Dendritic cell treated with granulocyte-macrophage colony-stimulating factor and Interleukin-4, amounts not matched to agents 40 ng/mL and 50 ng/mL, for 4 days (primary cell): ENCODE measurements at regions not wholly inside any gene's neighbourhood (a gene's known extent, or its start where the extent isn't known, plus 50 kb on each side); places are given as distances from the start of the nearest gene placed in this dataset.

Experiments used
- H3K27ac Mint-ChIP-seq: one replicate; pipeline ENCODE4 v1.8.0; 2022; ENCODE audit warnings: mild to moderate bottlenecking, mixed read lengths
- H3K27me3 Mint-ChIP-seq: one replicate; pipeline ENCODE4 v1.8.0; 2022; ENCODE audit warnings: mild to moderate bottlenecking, mixed read lengths
- H3K36me3 Mint-ChIP-seq: one replicate; pipeline ENCODE4 v1.8.0; 2022; ENCODE audit warnings: low read depth, mixed read lengths
- H3K4me1 Mint-ChIP-seq: one replicate; pipeline ENCODE4 v1.8.0; 2022; ENCODE audit warnings: low read depth, mixed read lengths
- H3K4me3 Mint-ChIP-seq: one replicate; pipeline ENCODE4 v1.8.0; 2022; ENCODE audit warnings: mild to moderate bottlenecking, moderate library complexity, mixed read lengths
- H3K9me3 Mint-ChIP-seq: one replicate; pipeline ENCODE4 v1.8.0; 2022; ENCODE audit warnings: mixed read lengths
- intact Hi-C: fragments of 100-400 bp; cut with micrococcal nuclease; formaldehyde crosslinking; loops from one replicate; pipeline ENCODE4 v1.15.0; 2022

GRCh38 chr16:86143666-86144065, 244.7 kb downstream of the IRF8 start:
- H3K9me3 Mint-ChIP-seq = no peaks in the 10 kb centered on the region
- H3K36me3 Mint-ChIP-seq = no peaks in the 10 kb centered on the region
- intact Hi-C loops = no loop called here
- no peak overlapping the region for H3K27ac Mint-ChIP-seq
- H3K4me1 Mint-ChIP-seq = no peaks in the 10 kb centered on the region
- H3K27me3 Mint-ChIP-seq = peaks cover 6% of the 10 kb centered on the region
- H3K4me3 Mint-ChIP-seq = no peak overlapping the region

GRCh38 chr16:86145669-86146068, 246.7 kb downstream of the IRF8 start:
- peaks cover 9% of the 10 kb centered on the region for H3K27me3 Mint-ChIP-seq
- H3K9me3 Mint-ChIP-seq = no peaks in the 10 kb centered on the region
- no peaks in the 10 kb centered on the region for H3K4me1 Mint-ChIP-seq
- no peak overlapping the region for H3K4me3 Mint-ChIP-seq
- H3K36me3 Mint-ChIP-seq = no peaks in the 10 kb centered on the region
- H3K27ac Mint-ChIP-seq = no peak overlapping the region
- intact Hi-C loops = no loop called here

- no peaks in the 10 kb centered on the region for H3K4me1 Mint-ChIP-seq
- H3K4me3 Mint-ChIP-seq = no peak overlapping the region
- peaks cover 17% of the 10 kb centered on the region for H3K27me3 Mint-ChIP-seq
- no peaks in the 10 kb centered on the region for H3K9me3 Mint-ChIP-seq
- H3K27ac Mint-ChIP-seq = no peak overlapping the region
- H3K36me3 Mint-ChIP-seq = no peaks in the 10 kb centered on the region
- intact Hi-C loops = no loop called here
Measured at GRCh38 chr16:86150641-86151238, 251.8 kb downstream of the IRF8 start.

- H3K27ac Mint-ChIP-seq = no peak overlapping the region
- H3K9me3 Mint-ChIP-seq = no peaks in the 10 kb centered on the region
- H3K27me3 Mint-ChIP-seq = peaks cover 22% of the 10 kb centered on the region
- intact Hi-C loops = no loop called here
- H3K4me1 Mint-ChIP-seq = no peaks in the 10 kb centered on the region
- H3K36me3 Mint-ChIP-seq = no peaks in the 10 kb centered on the region
- H3K4me3 Mint-ChIP-seq = no peak overlapping the region
Measured at GRCh38 chr16:86151239-86151851, 252.4 kb downstream of the IRF8 start.

GRCh38 chr16:86156155-86156554, 257.2 kb downstream of the IRF8 start:
- H3K4me3 Mint-ChIP-seq = no peak overlapping the region
- peaks cover 18% of the 10 kb centered on the region for H3K27me3 Mint-ChIP-seq
- no peaks in the 10 kb centered on the region for H3K36me3 Mint-ChIP-seq
- no peak overlapping the region for H3K27ac Mint-ChIP-seq
- intact Hi-C loops = no loop called here
- no peaks in the 10 kb centered on the region for H3K4me1 Mint-ChIP-seq
- H3K9me3 Mint-ChIP-seq = no peaks in the 10 kb centered on the region

GRCh38 chr16:86157616-86158247, 258.8 kb downstream of the IRF8 start:
- Mint-ChIP-seq H3K4me1 (no peaks in the 10 kb centered on the region), H3K27ac (no peak overlapping the region), H3K4me3 (no peak overlapping the region), H3K9me3 (no peaks in the 10 kb centered on the region), H3K27me3 (peaks cover 20% of the 10 kb centered on the region), H3K36me3 (no peaks in the 10 kb centered on the region)
- intact Hi-C loops = no loop called here

- no peaks in the 10 kb centered on the region for H3K36me3 Mint-ChIP-seq
- no peak overlapping the region for H3K4me3 Mint-ChIP-seq
- no peak overlapping the region for H3K27ac Mint-ChIP-seq
- intact Hi-C loops = no loop called here
- no peaks in the 10 kb centered on the region for H3K4me1 Mint-ChIP-seq
- no peaks in the 10 kb centered on the region for H3K9me3 Mint-ChIP-seq
- H3K27me3 Mint-ChIP-seq = peaks cover 16% of the 10 kb centered on the region
Measured at GRCh38 chr16:86158688-86159360, 259.9 kb downstream of the IRF8 start.

- H3K4me1 Mint-ChIP-seq = no peaks in the 10 kb centered on the region
- intact Hi-C loops = no loop called here
- peaks cover 19% of the 10 kb centered on the region for H3K27me3 Mint-ChIP-seq
- H3K4me3 Mint-ChIP-seq = no peak overlapping the region
- peaks cover 18% of the 10 kb centered on the region for H3K9me3 Mint-ChIP-seq
- H3K36me3 Mint-ChIP-seq = no peaks in the 10 kb centered on the region
- no peak overlapping the region for H3K27ac Mint-ChIP-seq
Measured at GRCh38 chr16:86165479-86165878, 266.5 kb downstream of the IRF8 start.

GRCh38 chr16:86166414-86166813, 267.5 kb downstream of the IRF8 start:
- intact Hi-C loops = no loop called here
- H3K9me3 Mint-ChIP-seq = peaks cover 18% of the 10 kb centered on the region
- no peak overlapping the region for H3K4me3 Mint-ChIP-seq
- H3K36me3 Mint-ChIP-seq = no peaks in the 10 kb centered on the region
- H3K4me1 Mint-ChIP-seq = no peaks in the 10 kb centered on the region
- no peak overlapping the region for H3K27ac Mint-ChIP-seq
- peaks cover 23% of the 10 kb centered on the region for H3K27me3 Mint-ChIP-seq

- H3K27ac Mint-ChIP-seq = no peak overlapping the region
- intact Hi-C loops = no loop called here
- H3K4me3 Mint-ChIP-seq = no peak overlapping the region
- H3K9me3 Mint-ChIP-seq = peaks cover 18% of the 10 kb centered on the region
- peaks cover 23% of the 10 kb centered on the region for H3K27me3 Mint-ChIP-seq
- no peaks in the 10 kb centered on the region for H3K36me3 Mint-ChIP-seq
- H3K4me1 Mint-ChIP-seq = no peaks in the 10 kb centered on the region
Measured at GRCh38 chr16:86167061-86167460, 268.1 kb downstream of the IRF8 start.

GRCh38 chr16:86170720-86171119, 271.8 kb downstream of the IRF8 start:
- no peak overlapping the region for H3K27ac Mint-ChIP-seq
- peaks cover 4% of the 10 kb centered on the region for H3K9me3 Mint-ChIP-seq
- H3K4me1 Mint-ChIP-seq = no peaks in the 10 kb centered on the region
- H3K36me3 Mint-ChIP-seq = no peaks in the 10 kb centered on the region
- H3K27me3 Mint-ChIP-seq = peaks cover 14% of the 10 kb centered on the region
- intact Hi-C loops = no loop called here
- no peak overlapping the region for H3K4me3 Mint-ChIP-seq

GRCh38 chr16:86171329-86171728, 272.4 kb downstream of the IRF8 start:
- H3K4me1 Mint-ChIP-seq = no peaks in the 10 kb centered on the region
- H3K9me3 Mint-ChIP-seq = no peaks in the 10 kb centered on the region
- H3K27ac Mint-ChIP-seq = no peak overlapping the region
- intact Hi-C loops = no loop called here
- H3K36me3 Mint-ChIP-seq = no peaks in the 10 kb centered on the region
- no peak overlapping the region for H3K4me3 Mint-ChIP-seq
- H3K27me3 Mint-ChIP-seq = peaks cover 14% of the 10 kb centered on the region

- Mint-ChIP-seq H3K9me3 (no peaks in the 10 kb centered on the region), H3K27ac (no peak overlapping the region), H3K36me3 (no peaks in the 10 kb centered on the region), H3K4me3 (no peak overlapping the region), H3K4me1 (no peaks in the 10 kb centered on the region), H3K27me3 (peaks cover 8% of the 10 kb centered on the region)
- intact Hi-C loops = no loop called here
Measured at GRCh38 chr16:86175816-86176215, 276.9 kb downstream of the IRF8 start.

GRCh38 chr16:86176462-86176861, 277.5 kb downstream of the IRF8 start:
- no peaks in the 10 kb centered on the region for H3K9me3 Mint-ChIP-seq
- no peaks in the 10 kb centered on the region for H3K4me1 Mint-ChIP-seq
- H3K4me3 Mint-ChIP-seq = no peak overlapping the region
- H3K27me3 Mint-ChIP-seq = peaks cover 3% of the 10 kb centered on the region
- no peak overlapping the region for H3K27ac Mint-ChIP-seq
- H3K36me3 Mint-ChIP-seq = no peaks in the 10 kb centered on the region
- intact Hi-C loops = no loop called here
